ENCODE measurements at regions not wholly inside any gene's neighbourhood (a gene's known extent, or its start where the extent isn't known, plus 50 kb on each side); places are given as distances from the start of the nearest gene placed in this dataset.

- TF ChIP-seq EZH2 (optimal IDR thresholded peaks at IDR 0.05; ENCODE audit: low read depth, low read length) (no peak), CTCF (IDR thresholded peaks at IDR 0.05; ENCODE audit: low read length) (no peak), EZH2phosphoT487 (IDR thresholded peaks at IDR 0.05; ENCODE audit: low read length) (no peak)
These were observed 55.6 kb upstream of the SKAP2 start for GRCh38 chr7:26919906-26920493.
